HG02571 (cell line): ENCODE measurements at regions not wholly inside any gene's neighbourhood (a gene's known extent, or its start where the extent isn't known, plus 50 kb on each side); places are given as distances from the start of the nearest gene placed in this dataset.

Experiments used
- ATAC-seq: cut with Tn5 transposase; IDR thresholded peaks from one replicate; pipeline ENCODE4 v1.9.1; 2021; ENCODE audit warnings: mild to moderate bottlenecking, moderate library complexity; ENCODE audit not compliant: unreplicated experiment

GRCh38 chr3:5068531-5069050 lies 53.5 kb upstream of the ARL8B start:
- no peak for ATAC-seq

- no peak for ATAC-seq
Observed at GRCh38 chr3:5069627-5070026, 52.5 kb upstream of the ARL8B start.

GRCh38 chr3:5071061-5071460 lies 51.0 kb upstream of the ARL8B start:
- no peak for ATAC-seq

GRCh38 chr3:5072100-5072816 lies 49.8 kb upstream of the ARL8B start:
- no peak for ATAC-seq
